RWPE2 (cell line): ENCODE measurements at regions not wholly inside any gene's neighbourhood (a gene's known extent, or its start where the extent isn't known, plus 50 kb on each side); places are given as distances from the start of the nearest gene placed in this dataset.

Source experiments
- ATAC-seq: fragments of 200-7000 bp; cut with Tn5 transposase; 3 replicates; pipeline ENCODE4 v1.9.1; 2021; ENCODE audit warnings: low read depth
- DNase-seq: peaks from one replicate; pipeline ENCODE4 v3.0.0-alpha.2; 2020; ENCODE audit warnings: low spot score
- H3K27ac ChIP-seq: fragments of 450-650 bp; 2 replicates; pipeline ENCODE4 v1.5.1; 2017; ENCODE audit warnings: mild to moderate bottlenecking; ENCODE audit not compliant: poor library complexity, severe bottlenecking
- H3K27me3 ChIP-seq: fragments of 250-450 bp; sonication (Bioruptor Pico); 2 replicates; pipeline ENCODE4 v1.5.1; 2021; ENCODE audit warnings: mild to moderate bottlenecking, moderate library complexity; ENCODE audit not compliant: insufficient read depth, poor library complexity, severe bottlenecking
- H3K36me3 ChIP-seq: fragments of 250-450 bp; sonication (Bioruptor Pico); 2 replicates; pipeline ENCODE4 v1.5.1; 2020; ENCODE audit warnings: low read depth, mild to moderate bottlenecking, moderate library complexity
- H3K4me1 ChIP-seq: fragments of 250-450 bp; sonication (Bioruptor Pico); 2 replicates; pipeline ENCODE4 v1.5.1; 2021; ENCODE audit warnings: mild to moderate bottlenecking, moderate library complexity; ENCODE audit not compliant: insufficient read depth, poor library complexity, severe bottlenecking
- H3K4me3 ChIP-seq: fragments of 250-450 bp; sonication (Bioruptor Pico); 2 replicates; pipeline ENCODE4 v1.5.1; 2021; ENCODE audit warnings: mild to moderate bottlenecking, moderate library complexity; ENCODE audit not compliant: severe bottlenecking
- H3K9me3 ChIP-seq: fragments of 250-450 bp; sonication (Bioruptor Pico); 2 replicates; pipeline ENCODE4 v1.5.1; 2021; ENCODE audit warnings: mild to moderate bottlenecking, moderate library complexity; ENCODE audit not compliant: severe bottlenecking
- CTCF ChIP-seq: fragments of 450-650 bp; IDR thresholded peaks from one replicate; pipeline ENCODE4 v1.5.1; 2017; ENCODE audit warnings: mild to moderate bottlenecking, moderate library complexity; ENCODE audit not compliant: poor library complexity, severe bottlenecking

- H3K9me3 ChIP-seq, result no peaks in the 10 kb centered on the region
- H3K4me3 ChIP-seq, result no peak overlapping the region
- DNase-seq, result no peak
- peaks cover 3% of the 10 kb centered on the region for H3K27me3 ChIP-seq
- H3K4me1 ChIP-seq, result no peaks in the 10 kb centered on the region
- no peak for ATAC-seq
- no peak for TF ChIP-seq CTCF
- H3K36me3 ChIP-seq, result no peaks in the 10 kb centered on the region
- H3K27ac ChIP-seq, result no peak overlapping the region
Observed at GRCh38 chr2:126383800-126384199, 272.2 kb upstream of the GYPC start.

- Histone ChIP-seq H3K4me1 (no peaks in the 10 kb centered on the region), H3K9me3 (no peaks in the 10 kb centered on the region), H3K27ac (no peak overlapping the region), H3K4me3 (no peak overlapping the region), H3K36me3 (no peaks in the 10 kb centered on the region), H3K27me3 (peaks cover 3% of the 10 kb centered on the region)
- TF ChIP-seq CTCF, result no peak
- DNase-seq (no peak), ATAC-seq (no peak)
Observed at GRCh38 chr2:126385441-126385840, 270.5 kb upstream of the GYPC start.

- H3K4me3 ChIP-seq, result no peak overlapping the region
- H3K27me3 ChIP-seq, result peaks cover 2% of the 10 kb centered on the region
- H3K9me3 ChIP-seq, result no peaks in the 10 kb centered on the region
- H3K36me3 ChIP-seq, result no peaks in the 10 kb centered on the region
- DNase-seq (no peak), ATAC-seq (no peak)
- H3K4me1 ChIP-seq, result no peaks in the 10 kb centered on the region
- TF ChIP-seq CTCF, result no peak
- H3K27ac ChIP-seq, result no peak overlapping the region
Observed at GRCh38 chr2:126385983-126386382, 270.0 kb upstream of the GYPC start.

- no peak for DNase-seq
- H3K4me1 ChIP-seq, result no peaks in the 10 kb centered on the region
Observed at GRCh38 chr2:126389446-126389845, 266.5 kb upstream of the GYPC start.

GRCh38 chr2:126392889-126393288, 263.1 kb upstream of the GYPC start:
- Histone ChIP-seq H3K4me3 (no peak overlapping the region), H3K27ac (no peak overlapping the region), H3K36me3 (no peaks in the 10 kb centered on the region), H3K9me3 (no peaks in the 10 kb centered on the region), H3K4me1 (no peaks in the 10 kb centered on the region), H3K27me3 (no peaks in the 10 kb centered on the region)
- ATAC-seq (no peak), DNase-seq (no peak)
- no peak for TF ChIP-seq CTCF

More at GRCh38 chr2:126389446-126389845, 266.5 kb upstream of the GYPC start:
- Histone ChIP-seq H3K27me3 (no peaks in the 10 kb centered on the region), H3K9me3 (no peaks in the 10 kb centered on the region), H3K4me3 (no peak overlapping the region), H3K36me3 (no peaks in the 10 kb centered on the region), H3K27ac (no peak overlapping the region)
- no peak for TF ChIP-seq CTCF
- no peak for ATAC-seq
